H1 (cell line): ENCODE measurements at regions not wholly inside any gene's neighbourhood (a gene's known extent, or its start where the extent isn't known, plus 50 kb on each side); places are given as distances from the start of the nearest gene placed in this dataset.

ENCODE experiments used
- CTCF ChIA-PET: fragments of 300-600 bp; sonication (Branson Sonifier 250); formaldehyde crosslinking; loops from one replicate; lab custom pipeline; 2021; ENCODE audit not compliant: partially characterized antibody; lab: Charles Lee
- POLR2A ChIA-PET: fragments of 300-600 bp; sonication (Branson Sonifier 250); formaldehyde crosslinking; loops from one replicate; lab custom pipeline; 2021; ENCODE audit warnings: inconsistent platforms; ENCODE audit not compliant: partially characterized antibody; lab: Charles Lee
- DNase-seq, 2 experiments: peaks; one replicate each; pipeline versions ENCODE4 v3.0.0 to v3.0.0-alpha.2; 2010 to 2022; ENCODE audit warnings: low spot score in 2 of 2, low read depth in 1 of 2, mixed read lengths in 1 of 2
- FAIRE-seq: peaks from 2 replicates; lab custom pipeline; 2011; peaks lifted over from hg19 to GRCh38; lab: Jason Lieb, UNC
- H2AFZ ChIP-seq: 2 replicates; pipeline ENCODE4 v1.8.1; 2012; ENCODE audit warnings: low read length, inconsistent platforms
- H2AK5ac ChIP-seq: 2 replicates; pipeline ENCODE4 v1.6.1; 2013; ENCODE audit warnings: low read depth, low read length
- H2BK120ac ChIP-seq: replicated peaks from 2 replicates; pipeline ENCODE3; 2013; ENCODE audit warnings: low read depth, low read length, inconsistent platforms
- H2BK12ac ChIP-seq: 2 replicates; pipeline ENCODE4 v1.6.1; 2013; ENCODE audit warnings: low read depth, low read length
- H2BK15ac ChIP-seq: 2 replicates; pipeline ENCODE4 v1.6.1; 2013; ENCODE audit warnings: low read length
- H2BK20ac ChIP-seq: 2 replicates; pipeline ENCODE4 v1.6.1; 2013; ENCODE audit warnings: low read length
- H2BK5ac ChIP-seq: 2 replicates; pipeline ENCODE4 v1.6.1; 2013; ENCODE audit warnings: low read depth, low read length
- H3K14ac ChIP-seq: 2 replicates; pipeline ENCODE4 v1.6.1; 2013; ENCODE audit warnings: inconsistent platforms; ENCODE audit not compliant: insufficient read length
- H3K18ac ChIP-seq: 2 replicates; pipeline ENCODE4 v1.6.1; 2013; ENCODE audit warnings: low read length; ENCODE audit errors: extremely low read depth
- H3K23ac ChIP-seq: 2 replicates; pipeline ENCODE4 v1.6.1; 2013; ENCODE audit warnings: inconsistent platforms; ENCODE audit not compliant: insufficient read length
- H3K23me2 ChIP-seq: 2 replicates; pipeline ENCODE4 v1.6.1; 2013; ENCODE audit warnings: low read depth, low read length
- H3K27ac ChIP-seq: 2 replicates; pipeline ENCODE4 v1.6.1; 2011; ENCODE audit warnings: low read depth, low read length, inconsistent platforms
- H3K27me3 ChIP-seq, 4 experiments: replicated peaks in 1 of 4; 1 replicate in 1 of 4; 2 replicates in 3 of 4; pipeline versions ENCODE4 v1.6.1 to v1.8.1; 2011 to 2013; ENCODE audit warnings: low read length in 3 of 4, mild to moderate bottlenecking in 3 of 4, inconsistent platforms in 2 of 4, mixed read lengths in 2 of 4, moderate library complexity in 1 of 4; ENCODE audit not compliant: control insufficient read depth in 3 of 4, insufficient read depth in 3 of 4; ENCODE audit errors: extremely low read depth in 1 of 4
- H3K36me3 ChIP-seq, 4 experiments: 2 replicates each; pipeline versions ENCODE4 v1.6.1 to v1.8.1; 2011 to 2013; ENCODE audit warnings: mild to moderate bottlenecking in 4 of 4, low read length in 3 of 4, moderate library complexity in 2 of 4, control low read depth in 1 of 4, inconsistent platforms in 1 of 4; ENCODE audit not compliant: insufficient read depth in 4 of 4, control insufficient read depth in 2 of 4
- H3K4ac ChIP-seq: replicated peaks from 2 replicates; pipeline ENCODE3; 2013; ENCODE audit warnings: low read length, low read depth, mixed read lengths, inconsistent platforms; ENCODE audit not compliant: insufficient read length
- H3K4me1 ChIP-seq, 4 experiments: replicated peaks in 1 of 4; 1 replicate in 1 of 4; 2 replicates in 3 of 4; pipeline versions ENCODE4 v1.6.1 to v1.8.1; 2011 to 2013; ENCODE audit warnings: low read length in 3 of 4, inconsistent platforms in 2 of 4, mixed read lengths in 1 of 4; ENCODE audit not compliant: insufficient read depth in 4 of 4, control insufficient read depth in 3 of 4
- H3K4me2 ChIP-seq, 2 experiments: 2 replicates each; pipeline versions ENCODE4 v1.6.1 to v1.8.1; 2011 to 2013; ENCODE audit warnings: low read depth in 2 of 2, low read length in 2 of 2, control low read depth in 1 of 2, inconsistent platforms in 1 of 2, mild to moderate bottlenecking in 1 of 2; ENCODE audit not compliant: insufficient read depth in 1 of 2
- H3K4me3 ChIP-seq, 4 experiments: fragments of 200-600, 300-600 bp in 1 of 4; sonication (generic), shearing (Covaris generic), sonication (Bioruptor Twin) in 1 of 4; 2 replicates each; pipeline versions ENCODE4 v1.5.1 to v1.8.1; 2011 to 2016; ENCODE audit warnings: low read length in 4 of 4, low read depth in 3 of 4, control low read depth in 2 of 4, inconsistent platforms in 2 of 4, mild to moderate bottlenecking in 2 of 4, mixed read lengths in 1 of 4, moderate library complexity in 1 of 4; ENCODE audit not compliant: insufficient read depth in 2 of 4; ENCODE audit errors: extremely low read depth in 1 of 4
- H3K56ac ChIP-seq: replicated peaks from 2 replicates; pipeline ENCODE3; 2013; ENCODE audit warnings: low read depth, mild to moderate bottlenecking, mixed read lengths, low read length, inconsistent platforms; ENCODE audit not compliant: insufficient read length
- H3K79me1 ChIP-seq: 2 replicates; pipeline ENCODE4 v1.6.1; 2013; ENCODE audit warnings: low read depth, low read length, control low read depth
- H3K79me2 ChIP-seq, 2 experiments: 2 replicates each; pipeline versions ENCODE4 v1.6.1 to v1.8.1; 2012 to 2013; ENCODE audit warnings: low read length in 2 of 2, mild to moderate bottlenecking in 2 of 2, inconsistent platforms in 1 of 2; ENCODE audit not compliant: insufficient read depth in 2 of 2, control insufficient read depth in 1 of 2
- H3K9ac ChIP-seq, 4 experiments: replicated peaks in 1 of 4; 1 replicate in 1 of 4; 2 replicates in 3 of 4; pipeline versions ENCODE4 v1.6.1 to v1.8.1; 2011 to 2013; ENCODE audit warnings: low read depth in 3 of 4, low read length in 3 of 4, control low read depth in 2 of 4, mild to moderate bottlenecking in 2 of 4, moderate library complexity in 2 of 4, inconsistent platforms in 1 of 4; ENCODE audit errors: extremely low read depth in 1 of 4
- H3K9me3 ChIP-seq, 2 experiments: 2 replicates each; pipeline versions ENCODE4 v1.6.1 to v1.8.1; 2012 to 2013; ENCODE audit warnings: mild to moderate bottlenecking in 2 of 2, moderate library complexity in 2 of 2, control low read depth in 1 of 2, inconsistent platforms in 1 of 2, low read depth in 1 of 2, low read length in 1 of 2, mixed read lengths in 1 of 2; ENCODE audit not compliant: insufficient read depth in 2 of 2
- H4K20me1 ChIP-seq, 2 experiments: replicated peaks in 1 of 2; 2 replicates each; pipeline versions ENCODE3 to v1.8.1; 2011 to 2013; ENCODE audit warnings: inconsistent platforms in 2 of 2, low read length in 2 of 2, mild to moderate bottlenecking in 1 of 2; ENCODE audit not compliant: insufficient read depth in 2 of 2, control insufficient read depth in 1 of 2
- H4K5ac ChIP-seq: 2 replicates; pipeline ENCODE4 v1.6.1; 2013; ENCODE audit warnings: low read length, low read depth, mixed read lengths, inconsistent platforms; ENCODE audit not compliant: insufficient read length
- H4K8ac ChIP-seq: 2 replicates; pipeline ENCODE4 v1.8.0; 2013; ENCODE audit warnings: mild to moderate bottlenecking, moderate library complexity, low read length, inconsistent platforms; ENCODE audit not compliant: insufficient read depth; ENCODE audit errors: extremely low read depth
- H4K91ac ChIP-seq: replicated peaks from 2 replicates; pipeline ENCODE3; 2013; ENCODE audit warnings: low read length, mixed read lengths, inconsistent platforms; ENCODE audit not compliant: insufficient read length
- ATF2 ChIP-seq: IDR thresholded peaks from 2 replicates; pipeline ENCODE4 v1.6.1; 2012; ENCODE audit warnings: low read length, inconsistent platforms
- BCL11A ChIP-seq, 2 experiments: IDR thresholded peaks; one replicate each; pipeline ENCODE4 v1.6.1; 2011; ENCODE audit warnings: low read depth in 2 of 2, low read length in 2 of 2, mild to moderate bottlenecking in 2 of 2
- CREB1 ChIP-seq: IDR thresholded peaks from 2 replicates; pipeline ENCODE4 v1.6.1; 2012; ENCODE audit warnings: inconsistent platforms
- CTCF ChIP-seq, 3 experiments: IDR thresholded peaks; 1 replicate in 2 of 3; 2 replicates in 1 of 3; pipeline versions ENCODE4 v1.5.1 to v1.6.1; 2011; ENCODE audit warnings: low read length in 3 of 3, mild to moderate bottlenecking in 3 of 3, inconsistent platforms in 2 of 3, low read depth in 1 of 3, moderate library complexity in 1 of 3; ENCODE audit not compliant: insufficient read depth in 1 of 3; ENCODE audit errors: control extremely low read depth in 1 of 3
- EZH2 ChIP-seq: fragments of 200-600 bp; sonication (generic); IDR thresholded peaks from 2 replicates; pipeline ENCODE4 v1.7.1; 2012; ENCODE audit warnings: low read depth, mild to moderate bottlenecking, moderate library complexity, low read length, inconsistent platforms; ENCODE audit not compliant: severe bottlenecking
- JUN ChIP-seq: IDR thresholded peaks from 2 replicates; pipeline ENCODE4 v1.6.1; 2011; ENCODE audit warnings: low read depth, mild to moderate bottlenecking, improper control_type of control experiment, low read length
- POLR2AphosphoS5 ChIP-seq: IDR thresholded peaks from 2 replicates; pipeline ENCODE4 v1.6.1; 2011; ENCODE audit warnings: low read depth, low read length
- WGBS, 2 experiments: shearing (Covaris generic) in 1 of 2; methylation state at CpG; one replicate each; pipeline versions ENCODE4 v1.1.6 to v1.1.7; 2013 to 2015; ENCODE audit warnings: low lambda C conversion rate in 2 of 2, mixed read lengths in 2 of 2, inconsistent platforms in 1 of 2, low coverage in 1 of 2, missing lambda C conversion rate in 1 of 2; ENCODE audit not compliant: insufficient replicate concordance in 2 of 2, insufficient coverage in 1 of 2, insufficient read length in 1 of 2; ENCODE audit errors: extremely low coverage in 1 of 2, missing lambda C conversion rate in 1 of 2; 5-methylcytosine and 5-hydroxymethylcytosine counted together

GRCh38 chr21:27363719-27364477 is 397.0 kb upstream of the ADAMTS5 start:
- H2AFZ ChIP-seq: no peak overlapping the region
- 88% methylated on average over 3 of the region's 3 CpGs; no CpG with 5 or more reads in 1 of the 2 experiments for WGBS, 2 experiments

More at GRCh38 chr21:27363719-27364477, 397.0 kb upstream of the ADAMTS5 start:
- TF ChIP-seq CREB1 (no peak), JUN (no peak), ATF2 (no peak), POLR2AphosphoS5 (no peak), EZH2 (no peak), CTCF (IDR thresholded peaks at IDR 0.05; ENCODE audit: control extremely low read depth in 1 of 3, insufficient read depth in 1 of 3, low read depth in 1 of 3, low read length in 3 of 3) (no peak), BCL11A (IDR thresholded peaks at IDR 0.05; ENCODE audit: low read depth in 2 of 2, low read length in 2 of 2) (no peak)
- Histone ChIP-seq H4K5ac (no peak overlapping the region), H3K23ac (no peak overlapping the region), H3K79me1 (no peaks in the 10 kb centered on the region), H2BK15ac (no peak overlapping the region), H2BK12ac (no peak overlapping the region), H2BK20ac (no peak overlapping the region), H2BK5ac (no peak overlapping the region), H3K56ac (no peak overlapping the region), H2AK5ac (no peak overlapping the region), H3K4ac (no peak overlapping the region), H4K20me1 (no peaks in the 10 kb centered on the region), H3K9ac (no peak overlapping the region), H3K23me2 (no peaks in the 10 kb centered on the region), H3K27ac (no peak overlapping the region), H3K4me1 (no peaks in the 10 kb centered on the region), H4K91ac (no peak overlapping the region), H3K14ac (no peak overlapping the region), H2BK120ac (no peak overlapping the region), H4K8ac (no peak overlapping the region), H3K4me2 (no peak overlapping the region), H3K27me3 (no peaks in the 10 kb centered on the region), H3K18ac (no peak overlapping the region), H3K79me2 (no peaks in the 10 kb centered on the region), H3K36me3 (no peaks in the 10 kb centered on the region), H3K9me3 (no peaks in the 10 kb centered on the region; a peak in 1 of 4 replicates), H3K4me3 (no peak overlapping the region)
- ChIA-PET POLR2A (no interaction called here), CTCF (interaction anchor here (1.3 kb wide), 1 partner anchor 8 kb away, joined by 5 read pairs; no protein-coding TSS in a partner anchor)
- DNase-seq (no peak), FAIRE-seq (no peak)
